Activated CD8-positive, alpha-beta memory T cell treated with anti-CD3 and anti-CD28 coated beads, Interleukin-2, amount 50 U/mL, for 48 hours (primary cell): ENCODE measurements at regions not wholly inside any gene's neighbourhood (a gene's known extent, or its start where the extent isn't known, plus 50 kb on each side); places are given as distances from the start of the nearest gene placed in this dataset.

Source experiments
- DNase-seq: peaks from one replicate; pipeline ENCODE4 v3.0.0-alpha.2; 2020

GRCh38 chr4:28890949-28891775 is 1829.0 kb upstream of the PCDH7 start:
- no peak for DNase-seq

GRCh38 chr4:28913466-28913865 is 1806.7 kb upstream of the PCDH7 start:
- no peak for DNase-seq

GRCh38 chr4:28916585-28916984 is 1803.6 kb upstream of the PCDH7 start:
- DNase-seq: no peak

- no peak for DNase-seq
Observed at GRCh38 chr4:28918871-28919270, 1801.3 kb upstream of the PCDH7 start.

- DNase-seq: no peak
Observed at GRCh38 chr4:28921886-28922285, 1798.3 kb upstream of the PCDH7 start.

GRCh38 chr4:28926156-28926555 is 1794.0 kb upstream of the PCDH7 start:
- DNase-seq: no peak

- no peak for DNase-seq
Observed at GRCh38 chr4:28942631-28943030, 1777.5 kb upstream of the PCDH7 start.

GRCh38 chr4:28947374-28947773 is 1772.8 kb upstream of the PCDH7 start:
- no peak for DNase-seq

- no peak for DNase-seq
Observed at GRCh38 chr4:28948501-28948900, 1771.7 kb upstream of the PCDH7 start.

GRCh38 chr4:28966982-28967381 is 1753.2 kb upstream of the PCDH7 start:
- DNase-seq: no peak

GRCh38 chr4:28973587-28974350 is 1746.4 kb upstream of the PCDH7 start:
- no peak for DNase-seq

- no peak for DNase-seq
Observed at GRCh38 chr4:28976369-28976768, 1743.8 kb upstream of the PCDH7 start.

GRCh38 chr4:29002151-29002550 is 1718.0 kb upstream of the PCDH7 start:
- DNase-seq: no peak

- DNase-seq: no peak
Observed at GRCh38 chr4:29005838-29006237, 1714.3 kb upstream of the PCDH7 start.

GRCh38 chr4:29009908-29010307 is 1710.3 kb upstream of the PCDH7 start:
- DNase-seq: no peak

GRCh38 chr4:29013341-29013740 is 1706.8 kb upstream of the PCDH7 start:
- DNase-seq: no peak

GRCh38 chr4:29014555-29014954 is 1705.6 kb upstream of the PCDH7 start:
- DNase-seq: no peak

- DNase-seq: no peak
Observed at GRCh38 chr4:29033703-29034102, 1686.5 kb upstream of the PCDH7 start.

GRCh38 chr4:29037501-29037900 is 1682.7 kb upstream of the PCDH7 start:
- no peak for DNase-seq

- DNase-seq: no peak
Observed at GRCh38 chr4:29043411-29043810, 1676.8 kb upstream of the PCDH7 start.

- no peak for DNase-seq
Observed at GRCh38 chr4:29046186-29046585, 1674.0 kb upstream of the PCDH7 start.

- no peak for DNase-seq
Observed at GRCh38 chr4:29046781-29047180, 1673.4 kb upstream of the PCDH7 start.

- no peak for DNase-seq
Observed at GRCh38 chr4:29047341-29048041, 1672.7 kb upstream of the PCDH7 start.
